GM12874 (cell line): ENCODE measurements at regions not wholly inside any gene's neighbourhood (a gene's known extent, or its start where the extent isn't known, plus 50 kb on each side); places are given as distances from the start of the nearest gene placed in this dataset.

Experiments
- CTCF ChIP-seq: IDR thresholded peaks from 2 replicates; pipeline ENCODE4 v1.5.1; 2011; ENCODE audit warnings: low read depth, mild to moderate bottlenecking, control low read depth, low read length, moderate library complexity; ENCODE audit not compliant: insufficient read depth

DNA sequence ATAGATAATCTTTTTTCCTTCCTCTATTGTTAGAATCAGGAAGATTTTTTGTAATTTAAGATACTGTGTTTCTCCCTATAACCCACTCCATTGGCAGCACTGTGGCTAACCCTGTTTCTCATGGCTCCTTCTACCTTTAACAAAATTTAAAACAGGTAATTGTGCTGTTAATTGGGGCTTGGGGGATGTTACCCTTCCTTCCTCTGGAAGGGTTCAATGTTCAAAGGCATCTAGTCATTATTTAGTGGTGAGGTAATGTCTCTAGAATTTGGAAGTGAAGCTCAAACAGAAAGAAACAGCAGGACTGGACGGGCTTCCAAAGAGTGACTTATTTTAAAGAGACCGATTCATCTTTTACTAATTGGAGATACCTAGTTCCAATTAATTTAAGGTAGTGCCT is 166.4 kb downstream of the TRIML1 start:
- TF ChIP-seq CTCF: no peak

GRCh38 chr4:188307591-188307990 is 168.3 kb downstream of the TRIML1 start:
- TF ChIP-seq CTCF: no peak

- TF ChIP-seq CTCF: no peak
Measured at GRCh38 chr4:188308142-188308541, 168.9 kb downstream of the TRIML1 start.

- no peak for TF ChIP-seq CTCF
Measured at GRCh38 chr4:188316391-188316790, 177.2 kb downstream of the TRIML1 start.

DNA sequence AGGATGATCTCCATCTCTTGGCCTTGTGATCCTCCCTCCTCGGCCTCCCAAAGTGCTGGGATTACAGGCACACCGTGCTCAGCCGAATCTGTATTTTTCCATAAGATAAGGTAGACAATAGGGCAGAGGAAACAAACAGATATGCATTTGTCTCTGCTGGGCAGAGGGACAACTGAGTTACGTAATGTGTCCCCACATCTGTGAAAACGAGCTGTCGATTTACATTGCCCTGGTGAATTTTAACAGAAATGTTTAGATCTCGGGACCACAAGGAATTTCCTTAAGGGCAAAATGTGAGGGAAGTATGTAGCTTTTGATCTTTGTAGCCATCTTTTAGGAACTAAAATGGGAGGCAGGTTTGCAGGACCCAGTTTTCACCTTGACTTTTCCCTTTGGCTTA is 189.7 kb downstream of the TRIML1 start:
- TF ChIP-seq CTCF: no peak

GRCh38 chr4:188329521-188329920 is 190.3 kb downstream of the TRIML1 start:
- no peak for TF ChIP-seq CTCF

GRCh38 chr4:188332265-188332664 is 193.0 kb downstream of the TRIML1 start:
- no peak for TF ChIP-seq CTCF

DNA sequence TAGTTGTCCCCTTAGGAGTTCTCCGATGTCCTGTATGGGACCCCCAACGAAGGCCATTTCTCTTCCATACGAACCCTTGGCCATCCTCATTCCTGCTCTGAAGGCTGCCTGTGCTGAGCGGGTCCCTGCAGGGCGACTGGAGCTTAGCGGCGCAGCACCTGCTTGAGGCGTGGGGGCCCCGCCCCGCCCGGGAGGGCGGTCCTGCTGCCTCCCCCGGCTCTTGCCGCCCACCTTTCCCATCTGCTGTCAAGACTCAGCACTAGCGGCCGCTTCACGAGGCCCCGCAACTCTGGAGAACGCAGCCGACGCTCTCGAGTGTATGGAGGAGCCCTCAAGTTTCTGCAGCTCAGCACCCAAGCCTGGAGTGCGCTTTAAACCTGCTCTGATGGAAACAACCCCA is 197.7 kb downstream of the TRIML1 start:
- no peak for TF ChIP-seq CTCF
